Left lung (tissue), 4 donors: ENCODE measurements at regions not wholly inside any gene's neighbourhood (a gene's known extent, or its start where the extent isn't known, plus 50 kb on each side); places are given as distances from the start of the nearest gene placed in this dataset.

ENCODE experiments used
- ATAC-seq: fragments of 200-7000 bp; cut with Tn5 transposase; one replicate; pipeline ENCODE4 v1.9.1; 2020; ENCODE audit warnings: moderate library complexity
- DNase-seq, 4 donors: peaks; one replicate each; pipeline ENCODE4 v3.0.0-alpha.2; 2013 to 2020
- H3K27ac ChIP-seq, 2 donors: fragments of 200-600 bp; sonication (generic) in 1 of 2; one replicate each; pipeline versions ENCODE4 v1.5.0 to v1.8.0; 2020 to 2021
- H3K27me3 ChIP-seq, 2 donors: fragments of 200-600 bp; sonication (generic) in 1 of 2; one replicate each; pipeline versions ENCODE4 v1.5.0 to v1.8.0; 2020 to 2021
- H3K36me3 ChIP-seq, 2 donors: fragments of 200-600 bp; sonication (generic) in 1 of 2; one replicate each; pipeline versions ENCODE4 v1.5.0 to v1.8.0; 2020 to 2021
- H3K4me1 ChIP-seq, 2 donors: fragments of 200-600 bp; one replicate each; pipeline ENCODE4 v1.8.0; 2021
- H3K4me3 ChIP-seq, 2 donors: fragments of 200-600 bp; sonication (generic) in 1 of 2; one replicate each; pipeline versions ENCODE4 v1.5.0 to v1.8.0; 2020 to 2021; ENCODE audit warnings: mild to moderate bottlenecking in 1 of 2
- H3K9me3 ChIP-seq, 2 donors: fragments of 200-600 bp; sonication (generic) in 1 of 2; one replicate each; pipeline versions ENCODE4 v1.5.0 to v1.8.0; 2020 to 2021
- CTCF ChIP-seq, 2 donors: fragments of 200-600 bp; sonication (generic) in 1 of 2; IDR thresholded peaks; one replicate each; pipeline versions ENCODE4 v1.5.0 to v1.8.0; 2021; ENCODE audit warnings: antibody characterized with exemption in 2 of 2
- intact Hi-C, 2 donors: fragments of 100-400 bp; cut with DNase I; formaldehyde crosslinking; loops; one replicate each; pipeline versions ENCODE4 v1.11.2 to v1.14.2; 2022
- donor health status: DM: no; HTN: yes; CAD: no.
- donor health status: DM: no; HTN: no; CAD: no.

GRCh38 chr3:148253713-148254112 lies 444.0 kb upstream of the AGTR1 start:
- Histone ChIP-seq H3K27me3 (no peaks in the 10 kb centered on the region), H3K27ac (no peak overlapping the region), H3K36me3 (no peaks in the 10 kb centered on the region), H3K4me3 (no peak overlapping the region), H3K9me3 (no peaks in the 10 kb centered on the region), H3K4me1 (no peaks in the 10 kb centered on the region)
- no peak for TF ChIP-seq CTCF (IDR thresholded peaks at IDR 0.05)
- no peak for DNase-seq
- ATAC-seq = no peak
- intact Hi-C loops = no loop called here

GRCh38 chr3:148254402-148254801 lies 443.3 kb upstream of the AGTR1 start:
- H3K4me3 ChIP-seq = no peak overlapping the region
- H3K36me3 ChIP-seq = no peaks in the 10 kb centered on the region
- no peak for DNase-seq
- no peaks in the 10 kb centered on the region for H3K4me1 ChIP-seq
- intact Hi-C loops = no loop called here
- ATAC-seq = no peak
- no peaks in the 10 kb centered on the region for H3K27me3 ChIP-seq
- H3K27ac ChIP-seq = no peak overlapping the region
- H3K9me3 ChIP-seq = no peaks in the 10 kb centered on the region
- no peak for TF ChIP-seq CTCF (IDR thresholded peaks at IDR 0.05)

- H3K9me3 ChIP-seq = no peaks in the 10 kb centered on the region
- ATAC-seq (no peak), DNase-seq (no peak)
- H3K36me3 ChIP-seq = no peaks in the 10 kb centered on the region
- intact Hi-C loops = no loop called here
- TF ChIP-seq CTCF (IDR thresholded peaks at IDR 0.05) = no peak
- H3K27ac ChIP-seq = no peak overlapping the region
- H3K4me1 ChIP-seq = no peaks in the 10 kb centered on the region
- no peak overlapping the region for H3K4me3 ChIP-seq
- no peaks in the 10 kb centered on the region for H3K27me3 ChIP-seq
Measured at GRCh38 chr3:148255981-148256969, 441.4 kb upstream of the AGTR1 start.

GRCh38 chr3:148262980-148263379 lies 434.7 kb upstream of the AGTR1 start:
- H3K4me3 ChIP-seq = no peak overlapping the region
- H3K9me3 ChIP-seq = no peaks in the 10 kb centered on the region
- DNase-seq = no peak
- no peaks in the 10 kb centered on the region for H3K36me3 ChIP-seq
- intact Hi-C loops = no loop called here
- no peak for ATAC-seq
- no peaks in the 10 kb centered on the region for H3K27me3 ChIP-seq
- no peak overlapping the region for H3K27ac ChIP-seq
- TF ChIP-seq CTCF (IDR thresholded peaks at IDR 0.05) = no peak
- peaks cover 0 to 3% of the 10 kb centered on the region in 2 donors for H3K4me1 ChIP-seq

- H3K27me3 ChIP-seq = no peaks in the 10 kb centered on the region
- H3K4me1 ChIP-seq = peaks cover 0 to 3% of the 10 kb centered on the region in 2 donors
- no peaks in the 10 kb centered on the region for H3K9me3 ChIP-seq
- no peak for TF ChIP-seq CTCF (IDR thresholded peaks at IDR 0.05)
- no peaks in the 10 kb centered on the region for H3K36me3 ChIP-seq
- no peak overlapping the region for H3K4me3 ChIP-seq
- DNase-seq (peak in 2 of 4 donors; percentile 56 to 74), ATAC-seq (no peak)
- intact Hi-C loops = no loop called here
- H3K27ac ChIP-seq = no peak overlapping the region
Measured at GRCh38 chr3:148265841-148266240, 431.9 kb upstream of the AGTR1 start.
